ENCODE measurements at regions not wholly inside any gene's neighbourhood (a gene's known extent, or its start where the extent isn't known, plus 50 kb on each side); places are given as distances from the start of the nearest gene placed in this dataset.

DNA sequence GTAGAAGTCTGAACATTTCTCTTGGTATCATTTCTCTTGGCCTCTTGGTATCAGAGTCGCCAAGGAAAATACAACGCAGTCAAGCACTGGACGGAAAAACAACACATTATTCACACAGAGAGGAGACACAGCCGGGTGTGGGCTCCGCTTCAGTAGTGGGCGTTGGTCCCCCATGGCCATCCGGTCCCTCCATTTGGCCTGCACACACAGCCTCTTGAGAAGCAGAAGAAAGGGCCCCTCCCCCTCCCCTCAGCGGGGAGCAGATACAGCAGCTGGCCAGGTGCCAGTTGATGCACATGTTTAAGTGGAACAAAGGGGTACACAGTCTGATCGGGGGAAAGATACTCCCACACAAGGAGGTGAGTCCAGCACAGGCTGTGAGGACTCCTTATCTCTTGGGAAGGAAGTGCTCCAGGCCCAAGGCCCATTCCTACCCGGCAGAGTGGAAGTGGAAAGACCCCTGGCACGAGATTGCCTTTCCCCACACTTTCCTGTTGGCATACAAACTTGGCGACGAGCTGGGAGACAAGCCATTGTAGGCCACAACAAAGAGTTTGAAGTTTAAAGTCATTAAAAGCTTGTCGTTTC lies 311.3 kb downstream of the FAM72C start (continued):
- TF ChIP-seq, protein P1, sequence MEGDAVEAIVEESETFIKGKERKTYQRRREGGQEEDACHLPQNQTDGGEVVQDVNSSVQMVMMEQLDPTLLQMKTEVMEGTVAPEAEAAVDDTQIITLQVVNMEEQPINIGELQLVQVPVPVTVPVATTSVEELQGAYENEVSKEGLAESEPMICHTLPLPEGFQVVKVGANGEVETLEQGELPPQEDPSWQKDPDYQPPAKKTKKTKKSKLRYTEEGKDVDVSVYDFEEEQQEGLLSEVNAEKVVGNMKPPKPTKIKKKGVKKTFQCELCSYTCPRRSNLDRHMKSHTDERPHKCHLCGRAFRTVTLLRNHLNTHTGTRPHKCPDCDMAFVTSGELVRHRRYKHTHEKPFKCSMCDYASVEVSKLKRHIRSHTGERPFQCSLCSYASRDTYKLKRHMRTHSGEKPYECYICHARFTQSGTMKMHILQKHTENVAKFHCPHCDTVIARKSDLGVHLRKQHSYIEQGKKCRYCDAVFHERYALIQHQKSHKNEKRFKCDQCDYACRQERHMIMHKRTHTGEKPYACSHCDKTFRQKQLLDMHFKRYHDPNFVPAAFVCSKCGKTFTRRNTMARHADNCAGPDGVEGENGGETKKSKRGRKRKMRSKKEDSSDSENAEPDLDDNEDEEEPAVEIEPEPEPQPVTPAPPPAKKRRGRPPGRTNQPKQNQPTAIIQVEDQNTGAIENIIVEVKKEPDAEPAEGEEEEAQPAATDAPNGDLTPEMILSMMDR (IDR thresholded peaks at IDR 0.05) = no peak
- TF ChIP-seq EZH2phosphoT487 (IDR thresholded peaks at IDR 0.05; ENCODE audit: borderline replicate concordance, low read depth) (no peak), YY1 (IDR thresholded peaks at IDR 0.05; ENCODE audit: low read depth) (no peak), TAF1 (IDR thresholded peaks at IDR 0.05; ENCODE audit: borderline replicate concordance, low read depth, low read length) (no peak), GATA2 (CRISPR knock-in tag; IDR thresholded peaks at IDR 0.05) (no peak), JUND (IDR thresholded peaks at IDR 0.05) (no peak), GABPA (IDR thresholded peaks at IDR 0.05; ENCODE audit: low read depth) (no peak), SIN3A (IDR thresholded peaks at IDR 0.05; ENCODE audit: borderline replicate concordance, low read depth, low read length) (no peak), RXRA (IDR thresholded peaks at IDR 0.05; ENCODE audit: borderline replicate concordance, low read depth) (no peak)

DNA sequence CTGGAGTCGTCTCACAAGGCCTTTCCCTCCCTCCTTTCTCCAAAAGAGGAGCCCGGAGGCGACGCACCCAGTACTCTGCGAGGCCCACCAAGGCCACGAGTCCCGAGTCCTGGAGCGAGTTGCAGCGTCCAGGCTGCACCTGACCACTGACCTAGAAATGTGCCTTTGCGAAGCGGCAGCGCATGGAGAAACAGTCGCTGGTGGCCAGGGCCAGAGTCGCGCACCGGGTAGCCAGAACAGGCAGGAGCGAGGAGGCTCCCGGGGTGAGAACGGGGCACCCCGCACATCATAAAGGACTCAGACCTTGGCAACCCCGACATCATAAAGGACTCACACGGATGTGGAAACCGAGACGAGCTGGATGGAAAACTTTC lies 318.4 kb downstream of the FAM72C start:
- no peak for TF ChIP-seq TAF1 (IDR thresholded peaks at IDR 0.05; ENCODE audit: borderline replicate concordance, low read depth, low read length)
- Histone ChIP-seq H3K4me1 (ENCODE audit: control insufficient read depth in 1 of 2, insufficient read depth in 2 of 2, low read depth in 1 of 2, low read length in 1 of 2) (no peaks in the 10 kb centered on the region), H3K27ac (ENCODE audit: low read depth in 2 of 2, low read length in 1 of 2) (no peak overlapping the region), H3K79me2 (ENCODE audit: insufficient read depth) (no peaks in the 10 kb centered on the region), H3K9me2 (no peaks in the 10 kb centered on the region), H2AFZ (ENCODE audit: low read depth) (no peak overlapping the region), H4K20me1 (ENCODE audit: insufficient read depth) (no peaks in the 10 kb centered on the region), H3K9ac (no peak overlapping the region), H3F3A (replicated peaks; ENCODE audit: insufficient read depth) (no peaks in the 10 kb centered on the region), H3K27me3 (ENCODE audit: insufficient read depth) (peaks cover 62% of the 10 kb centered on the region), H3K36me3 (replicated peaks in 1 of 2; ENCODE audit: control insufficient read depth in 1 of 2, insufficient read depth in 2 of 2, low read length in 1 of 2) (no peaks in the 10 kb centered on the region), H3K9me3 (no peaks in the 10 kb centered on the region), H3K4me2 (no peak overlapping the region), H3K4me3 (ENCODE audit: low read depth in 2 of 2, low read length in 1 of 2) (no peak overlapping the region)
- DNase-seq = no peak
- CTCF ChIA-PET = no interaction called here
- POLR2A ChIA-PET = no interaction called here
- 20% methylated on average over 20 of the region's 24 CpGs for WGBS (ENCODE audit: low lambda C conversion rate)

DNA sequence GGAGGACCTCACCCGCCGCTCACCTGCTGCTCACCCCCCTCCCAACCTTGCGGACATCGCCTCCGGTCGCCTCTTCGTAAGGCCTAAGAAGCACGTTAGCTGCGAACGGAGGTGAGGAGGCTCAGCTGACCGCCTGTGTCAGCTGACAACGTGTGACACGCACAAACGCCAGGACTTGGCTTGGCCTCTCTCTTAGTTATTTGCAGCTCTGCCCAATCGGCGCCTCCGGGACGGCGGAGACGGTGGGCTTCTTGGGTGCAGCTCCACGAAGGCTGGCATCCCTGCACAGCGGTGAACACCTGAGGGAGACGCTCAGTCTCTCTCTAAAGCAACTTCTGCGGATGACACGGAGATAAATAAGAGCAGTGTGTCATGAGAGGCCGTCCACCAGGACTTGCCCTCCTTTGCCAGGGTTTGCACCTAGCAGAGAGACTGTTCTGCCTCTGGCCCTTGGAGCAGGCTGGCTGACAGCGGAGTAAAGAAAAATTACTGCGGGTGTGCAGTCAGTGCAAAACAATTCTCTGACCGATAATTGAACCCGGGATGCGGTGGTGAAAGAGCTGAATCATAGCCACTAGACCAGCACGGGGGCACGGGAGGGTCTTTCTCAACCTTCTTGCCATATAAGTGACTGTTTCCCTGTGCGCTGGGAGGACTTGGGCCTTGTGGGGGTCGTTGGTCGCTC lies 318.9 kb downstream of the FAM72C start:
- no peak overlapping the region for H3K4me2 ChIP-seq
- H3K4me3 ChIP-seq (ENCODE audit: low read depth in 2 of 2, low read length in 1 of 2) = no peak overlapping the region
- no peak overlapping the region for H3K27ac ChIP-seq (ENCODE audit: low read depth in 2 of 2, low read length in 1 of 2)
- no peaks in the 10 kb centered on the region for H3F3A ChIP-seq (replicated peaks; ENCODE audit: insufficient read depth)
- no peak for DNase-seq
- H3K9me3 ChIP-seq = no peaks in the 10 kb centered on the region
- peaks cover 62% of the 10 kb centered on the region for H3K27me3 ChIP-seq (ENCODE audit: insufficient read depth)
- H3K36me3 ChIP-seq (replicated peaks in 1 of 2; ENCODE audit: control insufficient read depth in 1 of 2, insufficient read depth in 2 of 2, low read length in 1 of 2) = no peaks in the 10 kb centered on the region
- no peak overlapping the region for H2AFZ ChIP-seq (ENCODE audit: low read depth)
- no peaks in the 10 kb centered on the region for H3K4me1 ChIP-seq (ENCODE audit: control insufficient read depth in 1 of 2, insufficient read depth in 2 of 2, low read depth in 1 of 2, low read length in 1 of 2)
- no peaks in the 10 kb centered on the region for H3K9me2 ChIP-seq
- WGBS (ENCODE audit: low lambda C conversion rate) = 6% methylated on average over 21 of the region's 36 CpGs
- H4K20me1 ChIP-seq (ENCODE audit: insufficient read depth) = no peaks in the 10 kb centered on the region
- H3K9ac ChIP-seq = no peak overlapping the region
- CTCF ChIA-PET = no interaction called here
- H3K79me2 ChIP-seq (ENCODE audit: insufficient read depth) = no peaks in the 10 kb centered on the region
- POLR2A ChIA-PET = no interaction called here
- TF ChIP-seq EZH2phosphoT487 (IDR thresholded peaks at IDR 0.05; ENCODE audit: borderline replicate concordance, low read depth) = no peak
- TF ChIP-seq GATA2 (CRISPR knock-in tag; IDR thresholded peaks at IDR 0.05) = no peak
- TF ChIP-seq, protein P2, sequence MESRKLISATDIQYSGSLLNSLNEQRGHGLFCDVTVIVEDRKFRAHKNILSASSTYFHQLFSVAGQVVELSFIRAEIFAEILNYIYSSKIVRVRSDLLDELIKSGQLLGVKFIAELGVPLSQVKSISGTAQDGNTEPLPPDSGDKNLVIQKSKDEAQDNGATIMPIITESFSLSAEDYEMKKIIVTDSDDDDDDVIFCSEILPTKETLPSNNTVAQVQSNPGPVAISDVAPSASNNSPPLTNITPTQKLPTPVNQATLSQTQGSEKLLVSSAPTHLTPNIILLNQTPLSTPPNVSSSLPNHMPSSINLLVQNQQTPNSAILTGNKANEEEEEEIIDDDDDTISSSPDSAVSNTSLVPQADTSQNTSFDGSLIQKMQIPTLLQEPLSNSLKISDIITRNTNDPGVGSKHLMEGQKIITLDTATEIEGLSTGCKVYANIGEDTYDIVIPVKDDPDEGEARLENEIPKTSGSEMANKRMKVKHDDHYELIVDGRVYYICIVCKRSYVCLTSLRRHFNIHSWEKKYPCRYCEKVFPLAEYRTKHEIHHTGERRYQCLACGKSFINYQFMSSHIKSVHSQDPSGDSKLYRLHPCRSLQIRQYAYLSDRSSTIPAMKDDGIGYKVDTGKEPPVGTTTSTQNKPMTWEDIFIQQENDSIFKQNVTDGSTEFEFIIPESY (IDR thresholded peaks at IDR 0.05; ENCODE audit: borderline replicate concordance, low read depth) = no peak
- TF ChIP-seq NFIC (IDR thresholded peaks at IDR 0.05; ENCODE audit: borderline replicate concordance) = no peak
- no peak for TF ChIP-seq CHD2 (IDR thresholded peaks at IDR 0.05; ENCODE audit: low read length, partially characterized antibody)
- TF ChIP-seq, protein P3, sequence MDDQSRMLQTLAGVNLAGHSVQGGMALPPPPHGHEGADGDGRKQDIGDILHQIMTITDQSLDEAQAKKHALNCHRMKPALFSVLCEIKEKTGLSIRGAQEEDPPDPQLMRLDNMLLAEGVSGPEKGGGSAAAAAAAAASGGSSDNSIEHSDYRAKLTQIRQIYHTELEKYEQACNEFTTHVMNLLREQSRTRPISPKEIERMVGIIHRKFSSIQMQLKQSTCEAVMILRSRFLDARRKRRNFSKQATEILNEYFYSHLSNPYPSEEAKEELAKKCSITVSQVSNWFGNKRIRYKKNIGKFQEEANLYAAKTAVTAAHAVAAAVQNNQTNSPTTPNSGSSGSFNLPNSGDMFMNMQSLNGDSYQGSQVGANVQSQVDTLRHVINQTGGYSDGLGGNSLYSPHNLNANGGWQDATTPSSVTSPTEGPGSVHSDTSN (IDR thresholded peaks at IDR 0.05) = no peak
- no peak for TF ChIP-seq POLR2AphosphoS5 (IDR thresholded peaks at IDR 0.05; ENCODE audit: low read depth, low read length)
- TF ChIP-seq, protein P1 (IDR thresholded peaks at IDR 0.05) = no peak
- TF ChIP-seq, protein P4, sequence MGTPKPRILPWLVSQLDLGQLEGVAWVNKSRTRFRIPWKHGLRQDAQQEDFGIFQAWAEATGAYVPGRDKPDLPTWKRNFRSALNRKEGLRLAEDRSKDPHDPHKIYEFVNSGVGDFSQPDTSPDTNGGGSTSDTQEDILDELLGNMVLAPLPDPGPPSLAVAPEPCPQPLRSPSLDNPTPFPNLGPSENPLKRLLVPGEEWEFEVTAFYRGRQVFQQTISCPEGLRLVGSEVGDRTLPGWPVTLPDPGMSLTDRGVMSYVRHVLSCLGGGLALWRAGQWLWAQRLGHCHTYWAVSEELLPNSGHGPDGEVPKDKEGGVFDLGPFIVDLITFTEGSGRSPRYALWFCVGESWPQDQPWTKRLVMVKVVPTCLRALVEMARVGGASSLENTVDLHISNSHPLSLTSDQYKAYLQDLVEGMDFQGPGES (IDR thresholded peaks at IDR 0.05; ENCODE audit: low read depth, low read length) = no peak
- TF ChIP-seq ELF1 (IDR thresholded peaks at IDR 0.05) = no peak
